GM10248 (cell line): ENCODE measurements at regions not wholly inside any gene's neighbourhood (a gene's known extent, or its start where the extent isn't known, plus 50 kb on each side); places are given as distances from the start of the nearest gene placed in this dataset.

Experiments used
- CTCF ChIA-PET: fragments of 300-600 bp; sonication (Branson Sonifier 250); formaldehyde crosslinking; extraction: SDS; loops from one replicate; lab custom pipeline; 2021; ENCODE audit warnings: antibody characterized with exemption; lab: Yijun Ruan, JAX
- POLR2A ChIA-PET: fragments of 350-650 bp; sonication (Branson Sonifier 250); formaldehyde crosslinking; extraction: SDS; loops from one replicate; lab custom pipeline; 2020; ENCODE audit warnings: antibody characterized with exemption; lab: Yijun Ruan, JAX
- DNase-seq: peaks from one replicate; pipeline ENCODE4 v3.0.0; 2012; ENCODE audit errors: extremely low spot score
- TF ChIP-seq, protein P1 (sequence below): IDR thresholded peaks from 2 replicates; pipeline ENCODE4 v1.5.1; 2012; ENCODE audit warnings: mild to moderate bottlenecking, low read depth; ENCODE audit errors: extremely low read depth, missing control alignments, control extremely low read depth

- TF ChIP-seq, protein P1, sequence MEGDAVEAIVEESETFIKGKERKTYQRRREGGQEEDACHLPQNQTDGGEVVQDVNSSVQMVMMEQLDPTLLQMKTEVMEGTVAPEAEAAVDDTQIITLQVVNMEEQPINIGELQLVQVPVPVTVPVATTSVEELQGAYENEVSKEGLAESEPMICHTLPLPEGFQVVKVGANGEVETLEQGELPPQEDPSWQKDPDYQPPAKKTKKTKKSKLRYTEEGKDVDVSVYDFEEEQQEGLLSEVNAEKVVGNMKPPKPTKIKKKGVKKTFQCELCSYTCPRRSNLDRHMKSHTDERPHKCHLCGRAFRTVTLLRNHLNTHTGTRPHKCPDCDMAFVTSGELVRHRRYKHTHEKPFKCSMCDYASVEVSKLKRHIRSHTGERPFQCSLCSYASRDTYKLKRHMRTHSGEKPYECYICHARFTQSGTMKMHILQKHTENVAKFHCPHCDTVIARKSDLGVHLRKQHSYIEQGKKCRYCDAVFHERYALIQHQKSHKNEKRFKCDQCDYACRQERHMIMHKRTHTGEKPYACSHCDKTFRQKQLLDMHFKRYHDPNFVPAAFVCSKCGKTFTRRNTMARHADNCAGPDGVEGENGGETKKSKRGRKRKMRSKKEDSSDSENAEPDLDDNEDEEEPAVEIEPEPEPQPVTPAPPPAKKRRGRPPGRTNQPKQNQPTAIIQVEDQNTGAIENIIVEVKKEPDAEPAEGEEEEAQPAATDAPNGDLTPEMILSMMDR, result no peak
- CTCF ChIA-PET, result no interaction called here
- POLR2A ChIA-PET, result no interaction called here
- DNase-seq, result no peak
These were observed 158.7 kb downstream of the MOBP start for GRCh38 chr3:39626198-39626597.

DNA sequence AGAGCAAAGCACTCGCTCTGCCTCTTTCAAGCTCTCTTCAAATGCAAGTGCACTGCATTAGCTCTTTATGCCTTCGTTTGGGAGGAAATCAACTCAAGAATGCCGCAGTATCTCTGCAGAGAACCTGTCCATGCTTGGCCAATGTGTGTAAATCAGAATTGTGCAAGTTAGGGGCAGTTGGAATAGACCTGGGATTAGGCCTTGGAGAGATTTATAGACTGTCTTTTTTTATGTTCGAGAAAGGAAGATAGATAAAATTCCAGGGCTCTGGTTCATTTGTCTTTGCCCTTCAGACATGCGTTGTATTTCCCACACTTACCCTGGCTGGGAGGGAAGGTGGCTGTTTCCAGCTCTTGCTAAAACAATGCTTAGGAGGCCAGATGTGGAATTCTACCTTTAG lies 163.7 kb downstream of the MOBP start:
- DNase-seq, result no peak
- ChIA-PET CTCF (interaction anchor here (0.9 to 1.1 kb wide), 2 partner anchors 17 to 21 kb away, joined by 3 read pairs; no protein-coding TSS in a partner anchor), POLR2A (no interaction called here)
- TF ChIP-seq, protein P1, result no peak

DNA sequence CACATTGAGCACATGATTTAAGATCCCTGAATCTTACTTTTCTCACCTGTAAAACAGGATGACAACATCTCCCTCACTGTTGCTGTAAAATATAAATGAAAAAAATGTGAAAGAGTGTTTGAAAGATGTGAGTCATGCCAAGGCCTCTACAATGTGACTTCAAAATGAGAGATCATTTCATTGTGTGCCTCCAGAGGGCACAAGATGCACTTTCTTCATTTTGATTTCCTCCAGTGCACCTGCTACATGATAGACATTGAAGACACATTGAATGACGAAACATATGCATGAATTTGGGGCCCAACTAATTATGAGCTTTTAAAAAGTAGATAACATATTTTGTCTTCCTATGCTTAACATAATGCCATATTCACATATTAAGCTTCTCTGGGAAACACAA lies 170.3 kb downstream of the MOBP start:
- ChIA-PET CTCF (no interaction called here), POLR2A (no interaction called here)
- TF ChIP-seq, protein P1, result no peak
- no peak for DNase-seq

DNA sequence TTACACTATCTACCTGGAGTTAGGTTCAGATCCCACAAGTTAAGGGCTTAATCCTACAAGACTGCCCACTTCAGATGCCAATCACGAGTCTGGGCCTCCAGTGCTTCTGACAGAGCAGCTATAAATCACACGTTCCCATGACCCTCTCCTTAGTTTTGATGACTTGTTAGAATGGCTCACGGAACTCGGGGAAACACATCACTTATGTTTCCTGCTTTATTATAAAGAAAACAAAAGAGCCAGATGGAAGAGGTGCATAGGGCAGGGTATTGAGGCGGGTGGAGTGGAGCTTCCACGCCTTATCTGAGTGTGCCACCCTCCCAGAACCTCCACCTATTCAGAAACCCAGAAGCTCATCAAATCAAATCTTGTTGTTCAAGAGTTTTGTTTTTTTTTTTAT lies 170.8 kb downstream of the MOBP start:
- ChIA-PET CTCF (interaction anchor here (1.8 kb wide), 1 partner anchor 14 kb away, joined by 5 read pairs; no protein-coding TSS in a partner anchor), POLR2A (no interaction called here)
- no peak for DNase-seq
- TF ChIP-seq, protein P1, result no peak

DNA sequence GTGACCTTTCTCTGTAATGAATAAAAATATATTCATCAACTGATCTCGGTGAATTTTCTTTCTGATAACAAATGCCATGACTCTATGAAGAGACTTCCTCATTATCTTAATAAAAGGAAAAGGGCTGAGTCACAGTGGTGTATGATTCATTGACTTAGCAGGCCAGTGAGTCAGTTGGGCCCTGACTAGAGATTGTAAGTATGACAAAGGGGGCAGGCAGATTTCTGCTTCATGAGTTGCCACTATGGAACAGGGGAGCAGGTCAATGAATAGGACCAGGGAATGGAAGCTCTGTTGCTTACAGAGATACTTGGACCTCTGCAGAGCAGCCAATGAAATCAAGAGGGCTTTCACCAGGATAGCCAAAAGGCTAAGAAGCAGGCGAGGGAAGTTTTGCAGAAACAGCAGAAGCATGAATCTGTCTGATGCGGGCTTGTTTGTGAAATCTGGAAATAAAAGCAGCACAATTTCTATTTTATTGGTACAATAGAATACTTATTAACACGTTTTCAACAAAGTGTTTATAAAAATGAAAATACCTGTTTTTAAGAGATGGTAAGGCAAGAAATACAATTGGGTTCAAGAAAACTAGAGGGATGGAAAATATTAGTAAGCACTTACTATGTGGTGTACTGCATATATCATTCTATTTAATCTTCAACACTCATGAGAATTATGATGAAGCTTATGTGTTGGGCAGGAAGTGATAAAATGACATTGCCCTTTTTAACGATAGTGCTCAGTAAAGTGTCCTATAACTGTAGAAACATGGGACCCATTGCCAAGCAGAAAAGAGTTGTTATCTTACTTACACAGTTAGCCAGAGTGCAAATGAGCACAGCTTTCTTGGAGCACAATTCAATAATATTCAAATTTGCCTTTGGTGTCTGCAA lies 169.8 kb upstream of the MYRIP start:
- CTCF ChIA-PET, result interaction anchor here (1.8 kb wide), 1 partner anchor 16 kb away, joined by 5 read pairs; no protein-coding TSS in a partner anchor
- no peak for DNase-seq
- TF ChIP-seq, protein P1, result no peak
- POLR2A ChIA-PET, result no interaction called here

GRCh38 chr3:39641274-39641673 lies 168.1 kb upstream of the MYRIP start:
- CTCF ChIA-PET, result no interaction called here
- TF ChIP-seq, protein P1, result no peak
- POLR2A ChIA-PET, result no interaction called here
- DNase-seq, result no peak
